VCaP (cell line): ENCODE measurements at regions not wholly inside any gene's neighbourhood (a gene's known extent, or its start where the extent isn't known, plus 50 kb on each side); places are given as distances from the start of the nearest gene placed in this dataset.
"Not testable (repeated sequence)": the region's sequence is repeated elsewhere in the genome, so short reads cannot be mapped to it uniquely, and the experiment has no call there.

Source experiments
- H3K27ac ChIP-seq: fragments of 450-650 bp; 2 replicates; pipeline ENCODE4 v1.5.1; 2017
- CTCF ChIP-seq: fragments of 450-650 bp; conservative IDR thresholded peaks from 2 replicates; pipeline ENCODE4 v1.5.1; 2017; ENCODE audit warnings: mild to moderate bottlenecking, moderate library complexity

GRCh38 chr2:53317861-53318260, 449.7 kb upstream of the CHAC2 start:
- no peak overlapping the region for H3K27ac ChIP-seq
- no peak for TF ChIP-seq CTCF

- TF ChIP-seq CTCF, result no peak
- H3K27ac ChIP-seq, result no peak overlapping the region
Observed at GRCh38 chr2:53315149-53315548, 452.5 kb upstream of the CHAC2 start.

GRCh38 chr2:53314718-53315117, 452.9 kb upstream of the CHAC2 start:
- TF ChIP-seq CTCF, result no peak

GRCh38 chr2:53313644-53314043, 454.0 kb upstream of the CHAC2 start:
- H3K27ac ChIP-seq, result not testable (repeated sequence)

More at GRCh38 chr2:53314718-53315117, 452.9 kb upstream of the CHAC2 start:
- no peak overlapping the region for H3K27ac ChIP-seq

GRCh38 chr2:53312721-53313120, 454.9 kb upstream of the CHAC2 start:
- TF ChIP-seq CTCF, result no peak
- H3K27ac ChIP-seq, result no peak overlapping the region

GRCh38 chr2:53312181-53312580, 455.4 kb upstream of the CHAC2 start:
- H3K27ac ChIP-seq, result no peak overlapping the region
- TF ChIP-seq CTCF, result no peak

- no peak overlapping the region for H3K27ac ChIP-seq
- TF ChIP-seq CTCF, result no peak
Observed at GRCh38 chr2:53303012-53303578, 464.5 kb upstream of the CHAC2 start.

GRCh38 chr2:53302455-53302854, 465.1 kb upstream of the CHAC2 start:
- no peak overlapping the region for H3K27ac ChIP-seq

More at GRCh38 chr2:53302455-53302854, 465.1 kb upstream of the CHAC2 start:
- no peak for TF ChIP-seq CTCF
